Epithelial cell of proximal tubule (primary cell): ENCODE measurements at regions not wholly inside any gene's neighbourhood (a gene's known extent, or its start where the extent isn't known, plus 50 kb on each side); places are given as distances from the start of the nearest gene placed in this dataset.

Source experiments
- DNase-seq: peaks from one replicate; pipeline ENCODE4 v3.0.0-alpha.2; 2011; ENCODE audit warnings: low read depth
- H3K4me3 ChIP-seq: 2 replicates; pipeline ENCODE4 v1.5.1; 2011; ENCODE audit warnings: low read depth, mild to moderate bottlenecking, low read length
- TF ChIP-seq, protein P1 (sequence below): conservative IDR thresholded peaks from 2 replicates; pipeline ENCODE4 v1.5.1; 2012; ENCODE audit warnings: low read depth, mild to moderate bottlenecking, low read length

DNA sequence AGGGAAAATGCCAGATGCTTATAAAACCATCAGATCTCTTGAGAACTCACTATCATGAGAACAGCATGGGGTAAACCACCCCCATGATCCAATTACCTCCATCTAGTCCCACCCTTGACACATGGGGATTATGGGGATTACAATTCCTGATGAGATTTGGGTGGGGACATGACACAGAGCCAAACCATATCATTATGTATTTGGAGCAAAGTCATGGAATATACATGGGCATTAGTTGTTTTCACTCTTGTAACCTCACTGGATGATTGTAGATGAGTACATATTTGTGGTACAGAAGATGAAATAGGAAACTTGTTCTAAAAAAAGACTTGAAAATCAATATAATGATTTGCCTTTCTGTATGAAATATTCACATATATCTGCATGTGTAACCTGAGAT is 674.5 kb upstream of the BOD1L1 start:
- TF ChIP-seq, protein P1, sequence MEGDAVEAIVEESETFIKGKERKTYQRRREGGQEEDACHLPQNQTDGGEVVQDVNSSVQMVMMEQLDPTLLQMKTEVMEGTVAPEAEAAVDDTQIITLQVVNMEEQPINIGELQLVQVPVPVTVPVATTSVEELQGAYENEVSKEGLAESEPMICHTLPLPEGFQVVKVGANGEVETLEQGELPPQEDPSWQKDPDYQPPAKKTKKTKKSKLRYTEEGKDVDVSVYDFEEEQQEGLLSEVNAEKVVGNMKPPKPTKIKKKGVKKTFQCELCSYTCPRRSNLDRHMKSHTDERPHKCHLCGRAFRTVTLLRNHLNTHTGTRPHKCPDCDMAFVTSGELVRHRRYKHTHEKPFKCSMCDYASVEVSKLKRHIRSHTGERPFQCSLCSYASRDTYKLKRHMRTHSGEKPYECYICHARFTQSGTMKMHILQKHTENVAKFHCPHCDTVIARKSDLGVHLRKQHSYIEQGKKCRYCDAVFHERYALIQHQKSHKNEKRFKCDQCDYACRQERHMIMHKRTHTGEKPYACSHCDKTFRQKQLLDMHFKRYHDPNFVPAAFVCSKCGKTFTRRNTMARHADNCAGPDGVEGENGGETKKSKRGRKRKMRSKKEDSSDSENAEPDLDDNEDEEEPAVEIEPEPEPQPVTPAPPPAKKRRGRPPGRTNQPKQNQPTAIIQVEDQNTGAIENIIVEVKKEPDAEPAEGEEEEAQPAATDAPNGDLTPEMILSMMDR = no peak
- DNase-seq = no peak

DNA sequence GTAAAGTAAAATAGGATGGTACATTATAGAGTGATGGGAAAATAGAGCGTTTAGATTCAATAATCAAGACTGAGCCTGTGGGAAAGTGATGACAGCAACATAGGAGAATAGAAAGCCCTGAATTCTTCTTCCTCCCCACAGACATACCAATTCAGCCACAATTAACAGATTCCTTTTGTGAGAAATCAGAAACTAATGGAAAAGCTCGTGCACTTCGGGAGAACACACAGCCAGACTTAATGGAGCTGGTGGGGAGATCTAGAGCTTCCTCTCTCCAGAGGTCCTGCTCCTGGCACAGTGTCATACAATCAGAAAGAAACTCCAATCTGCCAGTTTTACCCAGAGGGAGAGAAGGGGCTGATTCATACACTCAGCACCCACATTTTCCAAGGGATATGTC is 676.3 kb upstream of the BOD1L1 start:
- no peak overlapping the region for H3K4me3 ChIP-seq
- TF ChIP-seq, protein P1 = no peak
- DNase-seq = no peak

More for the DNA sequence above, 674.5 kb upstream of the BOD1L1 start:
- H3K4me3 ChIP-seq = no peak overlapping the region

DNA sequence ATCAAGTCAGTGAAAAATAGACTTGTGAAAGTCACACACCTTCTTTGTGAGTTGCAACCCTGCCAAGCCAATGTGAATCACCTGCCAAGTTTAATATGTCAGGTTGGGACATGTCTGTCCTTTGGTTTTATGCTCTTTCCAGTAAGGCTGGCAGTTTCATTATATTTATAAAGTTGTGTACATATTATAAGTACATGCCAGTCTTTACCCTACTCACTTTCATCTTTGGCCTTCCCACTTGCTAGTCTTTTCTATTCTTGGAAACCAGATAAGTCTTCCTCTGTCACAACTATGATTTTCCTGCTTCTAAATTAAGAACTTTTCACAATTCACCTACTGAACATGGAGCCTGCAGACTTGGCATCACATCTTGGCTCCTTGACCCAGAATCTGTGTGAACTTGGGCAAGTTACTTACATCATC is 680.7 kb upstream of the BOD1L1 start:
- H3K4me3 ChIP-seq = no peak overlapping the region
- TF ChIP-seq, protein P1 = no peak
- no peak for DNase-seq

DNA sequence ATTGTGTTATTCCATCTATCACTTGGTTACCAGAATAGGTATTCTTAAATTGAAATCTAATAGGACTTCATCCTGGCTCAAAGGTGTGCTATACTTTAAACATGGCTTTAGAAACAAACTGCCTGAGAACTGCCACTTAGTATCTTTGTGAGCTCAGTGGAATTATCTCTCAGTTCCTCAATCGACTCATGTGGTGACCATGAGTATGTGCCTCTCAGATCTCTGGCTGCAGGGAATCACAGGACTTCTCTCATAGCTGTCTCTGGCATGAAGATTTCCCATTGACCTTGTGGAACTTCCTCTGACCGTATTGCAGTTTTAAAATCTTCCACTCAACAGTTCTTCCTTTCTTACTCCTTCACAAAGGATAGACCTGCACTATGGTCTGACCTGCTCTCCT is 681.9 kb upstream of the BOD1L1 start:
- H3K4me3 ChIP-seq = no peak overlapping the region
- TF ChIP-seq, protein P1 = no peak
- DNase-seq = no peak

DNA sequence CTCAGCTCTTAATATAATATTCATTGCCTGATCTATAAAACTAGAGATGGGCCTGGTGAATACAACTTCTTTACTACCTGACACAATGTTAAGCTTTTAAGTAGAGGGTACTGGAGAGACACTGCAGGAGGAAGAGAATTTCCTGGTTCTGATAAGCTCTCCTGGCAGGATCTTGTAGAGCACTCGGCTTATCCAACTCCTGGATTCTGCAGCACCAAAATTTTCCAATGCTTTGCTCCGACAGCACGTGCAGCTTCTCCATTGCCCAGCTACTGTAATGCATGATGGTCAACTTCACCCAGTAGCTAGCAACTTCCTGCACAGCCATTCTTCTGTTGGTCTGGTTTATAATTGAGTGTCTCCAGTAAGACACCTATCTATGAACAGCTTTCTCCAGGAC is 686.2 kb upstream of the BOD1L1 start:
- TF ChIP-seq, protein P1 = no peak
- no peak for DNase-seq
- H3K4me3 ChIP-seq = no peak overlapping the region

DNA sequence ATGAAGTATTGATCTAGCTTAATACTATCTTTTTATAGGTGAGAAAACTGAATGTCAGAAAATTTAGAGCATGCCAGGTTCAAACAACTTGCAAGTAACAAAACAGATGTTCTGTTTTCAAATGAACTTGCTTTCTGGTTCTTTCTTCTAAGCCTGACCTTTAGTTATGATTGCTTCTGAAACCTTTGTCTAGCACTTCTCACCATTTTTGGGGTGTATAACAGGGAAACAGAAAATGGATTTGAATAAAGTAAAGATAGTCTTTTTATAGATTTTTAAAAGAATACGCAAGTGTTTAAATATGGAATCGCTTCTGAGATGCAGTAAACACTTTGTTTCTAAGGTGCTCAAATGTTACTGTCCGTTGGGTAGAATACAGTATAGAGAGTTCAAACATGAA is 687.2 kb upstream of the CPEB2 start:
- TF ChIP-seq, protein P1 = no peak
- H3K4me3 ChIP-seq = no peak overlapping the region
- DNase-seq = no peak

DNA sequence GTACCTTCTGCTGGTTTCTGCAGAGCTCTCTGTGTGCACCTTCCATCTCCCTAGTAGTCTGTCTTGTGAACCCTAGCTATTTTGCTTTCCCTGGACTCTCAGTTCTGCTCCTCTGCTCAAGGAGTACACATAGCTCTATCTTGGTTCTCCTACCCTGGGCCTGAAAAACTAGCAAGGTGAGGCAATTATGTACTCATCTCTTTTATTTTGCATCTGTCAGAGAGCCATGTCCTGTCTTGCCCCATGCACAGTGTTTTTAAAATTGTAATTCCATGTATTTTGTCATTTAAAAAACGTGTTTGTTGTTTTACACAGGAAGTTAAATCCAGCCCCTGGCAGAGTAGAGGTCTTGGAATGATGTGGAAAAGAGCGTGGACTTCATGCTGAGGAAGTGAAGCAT is 684.9 kb upstream of the CPEB2 start:
- no peak for DNase-seq
- H3K4me3 ChIP-seq = no peak overlapping the region
- TF ChIP-seq, protein P1 = no peak
